ENCODE measurements at regions not wholly inside any gene's neighbourhood (a gene's known extent, or its start where the extent isn't known, plus 50 kb on each side); places are given as distances from the start of the nearest gene placed in this dataset.

DNA sequence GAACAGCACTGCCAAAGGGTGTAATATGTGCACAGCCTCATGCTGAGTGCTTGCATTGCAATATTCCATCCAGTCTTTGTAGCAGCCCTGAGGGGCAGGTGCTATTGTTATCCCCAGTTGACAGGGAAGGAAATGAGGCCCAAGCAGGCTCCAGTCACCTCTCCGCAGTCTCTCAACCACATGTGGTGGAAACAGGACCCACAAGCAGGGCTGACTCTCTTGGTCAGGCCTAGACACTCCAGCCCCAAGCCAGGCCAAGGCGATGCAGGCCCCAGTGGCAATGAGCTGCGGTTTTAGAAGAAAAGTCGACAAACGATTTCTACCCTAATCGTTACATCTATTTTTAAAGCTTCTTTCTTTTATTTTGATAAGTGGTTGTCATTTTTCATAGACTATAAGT is 52.6 kb upstream of the GADD45A start:
- Histone ChIP-seq H3K36me3 (ENCODE audit: control insufficient read depth, insufficient read depth, low read length) (no peaks in the 10 kb centered on the region), H3K9ac (ENCODE audit: low read depth, low read length) (no peak overlapping the region), H3K4me1 (ENCODE audit: control insufficient read depth, insufficient read depth, low read length) (no peaks in the 10 kb centered on the region), H3K27ac (ENCODE audit: low read depth, low read length) (no peak overlapping the region), H3K4me3 (ENCODE audit: low read depth, low read length) (no peak overlapping the region), H3K9me3 (ENCODE audit: control insufficient read depth, insufficient read depth, low read length) (no peaks in the 10 kb centered on the region), H3K27me3 (ENCODE audit: control insufficient read depth, insufficient read depth, low read length) (no peaks in the 10 kb centered on the region)

DNA sequence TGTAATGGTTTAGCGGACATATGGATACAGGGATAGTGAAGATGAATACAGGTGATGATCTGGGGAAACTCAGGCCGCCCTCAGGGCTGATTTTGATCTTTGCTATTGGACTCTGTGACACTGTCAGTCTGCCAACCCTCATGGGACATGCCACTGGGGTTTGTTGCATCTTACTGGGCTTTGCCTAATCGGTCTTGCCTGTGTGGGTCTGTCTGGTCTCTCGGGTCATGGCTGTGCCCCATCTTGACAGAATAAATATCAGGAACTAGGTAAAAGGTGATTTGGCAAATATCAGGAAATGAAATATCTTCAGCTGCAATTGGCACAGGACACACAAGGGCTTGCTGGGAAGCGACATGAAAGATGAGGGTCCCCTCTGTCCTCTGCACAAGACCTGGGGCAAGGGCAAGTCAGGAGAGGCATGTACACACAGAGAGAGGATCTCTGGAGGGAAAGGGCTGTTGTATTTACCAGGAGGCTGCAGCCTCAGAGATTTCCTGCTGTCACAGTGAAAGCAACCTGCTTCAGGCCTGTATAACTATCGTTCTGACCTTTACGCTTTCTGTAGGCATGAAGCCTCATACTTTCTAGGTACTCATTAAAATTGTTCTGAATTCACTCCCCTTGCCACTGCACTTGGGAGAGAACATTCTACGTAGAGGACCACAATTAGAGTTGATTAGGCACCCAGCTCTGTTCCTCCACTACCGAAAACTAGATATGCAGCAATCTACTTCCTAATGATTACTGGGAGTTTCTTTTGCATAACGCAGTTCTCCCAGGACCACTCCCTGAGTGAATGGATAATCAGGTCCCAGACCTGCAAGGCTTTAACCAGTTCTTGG is 52.0 kb upstream of the GADD45A start:
- H3K4me3 ChIP-seq (ENCODE audit: low read depth, low read length), result no peak overlapping the region
- H3K27ac ChIP-seq (ENCODE audit: low read depth, low read length), result no peak overlapping the region
- no peaks in the 10 kb centered on the region for H3K27me3 ChIP-seq (ENCODE audit: control insufficient read depth, insufficient read depth, low read length)
- H3K9me3 ChIP-seq (ENCODE audit: control insufficient read depth, insufficient read depth, low read length), result no peaks in the 10 kb centered on the region
- no peaks in the 10 kb centered on the region for H3K4me1 ChIP-seq (ENCODE audit: control insufficient read depth, insufficient read depth, low read length)
- H3K36me3 ChIP-seq (ENCODE audit: control insufficient read depth, insufficient read depth, low read length), result no peaks in the 10 kb centered on the region
- H3K9ac ChIP-seq (ENCODE audit: low read depth, low read length), result no peak overlapping the region

DNA sequence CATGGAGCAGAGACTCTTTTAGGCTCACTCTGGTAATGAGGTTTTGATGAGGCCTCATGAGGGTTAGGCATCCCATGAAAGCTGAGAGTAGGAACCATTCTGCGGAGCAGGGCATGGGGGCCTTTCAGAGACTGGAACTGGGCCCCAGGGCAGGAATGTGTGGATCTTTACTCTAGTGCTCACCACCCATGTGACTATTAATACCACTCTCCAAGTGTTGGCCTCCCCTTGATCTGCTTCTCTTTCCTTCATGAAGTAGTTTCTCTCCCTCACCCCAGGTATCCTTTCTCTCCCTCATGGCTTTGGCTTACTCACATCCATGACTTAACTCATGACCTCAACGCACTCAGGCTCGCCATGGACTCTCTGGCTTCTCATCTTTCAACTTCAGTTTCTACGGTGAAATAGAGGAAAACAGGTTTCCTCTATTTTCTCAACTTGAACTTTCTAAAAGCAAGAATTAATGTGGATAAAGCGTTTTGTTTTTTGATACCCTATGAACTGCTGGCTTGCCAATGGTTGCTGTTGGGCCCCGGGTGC is 50.5 kb upstream of the GADD45A start:
- Histone ChIP-seq H3K36me3 (ENCODE audit: control insufficient read depth, insufficient read depth, low read length) (no peaks in the 10 kb centered on the region), H3K27ac (ENCODE audit: low read depth, low read length) (no peak overlapping the region), H3K9me3 (ENCODE audit: control insufficient read depth, insufficient read depth, low read length) (no peaks in the 10 kb centered on the region), H3K9ac (ENCODE audit: low read depth, low read length) (no peak overlapping the region), H3K4me3 (ENCODE audit: low read depth, low read length) (no peak overlapping the region), H3K4me1 (ENCODE audit: control insufficient read depth, insufficient read depth, low read length) (no peaks in the 10 kb centered on the region), H3K27me3 (ENCODE audit: control insufficient read depth, insufficient read depth, low read length) (no peaks in the 10 kb centered on the region)

DNA sequence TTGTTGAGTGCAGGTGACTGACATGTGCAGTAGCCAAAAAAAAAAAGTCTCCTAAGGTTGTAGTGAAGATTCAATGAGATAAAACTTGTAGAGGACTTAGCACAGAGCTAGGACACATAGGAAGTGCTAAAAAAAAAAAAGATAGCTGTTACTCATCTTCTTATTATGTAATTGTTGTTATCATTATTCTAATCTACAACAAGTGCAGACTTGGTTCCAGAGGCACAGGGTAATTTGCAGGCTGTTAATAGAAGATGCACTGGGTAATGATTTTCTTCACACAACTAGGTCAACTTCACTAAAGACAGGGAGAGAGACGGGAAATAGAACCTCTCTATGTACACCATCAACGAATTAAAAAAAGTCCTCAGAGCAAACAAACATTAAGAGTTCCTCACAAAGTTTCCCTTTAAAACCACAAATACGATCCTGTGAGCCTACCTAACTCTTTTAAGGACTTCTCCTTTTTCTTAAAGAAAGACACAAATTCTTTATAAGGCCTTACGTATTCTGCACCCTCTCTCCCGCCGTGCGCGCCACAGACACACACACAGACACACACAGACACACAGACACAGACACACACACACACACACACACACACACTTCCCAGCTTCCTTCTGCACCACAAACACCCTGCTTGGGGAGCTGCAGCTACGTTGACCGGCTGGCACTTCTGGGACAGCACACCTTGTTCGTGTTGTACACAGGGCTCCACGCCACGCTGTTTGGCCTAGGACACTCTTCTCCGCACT is 49.8 kb upstream of the GADD45A start:
- Histone ChIP-seq H3K4me3 (ENCODE audit: low read depth, low read length) (no peak overlapping the region), H3K9ac (ENCODE audit: low read depth, low read length) (no peak overlapping the region), H3K9me3 (ENCODE audit: control insufficient read depth, insufficient read depth, low read length) (no peaks in the 10 kb centered on the region), H3K27me3 (ENCODE audit: control insufficient read depth, insufficient read depth, low read length) (no peaks in the 10 kb centered on the region), H3K27ac (ENCODE audit: low read depth, low read length) (no peak overlapping the region), H3K4me1 (ENCODE audit: control insufficient read depth, insufficient read depth, low read length) (no peaks in the 10 kb centered on the region), H3K36me3 (ENCODE audit: control insufficient read depth, insufficient read depth, low read length) (no peaks in the 10 kb centered on the region)

All from HUES48 (cell line).